Endothelial cell of umbilical vein (primary cell): ENCODE measurements at regions not wholly inside any gene's neighbourhood (a gene's known extent, or its start where the extent isn't known, plus 50 kb on each side); places are given as distances from the start of the nearest gene placed in this dataset.

Source experiments
- BruUV-seq: library from RNA; stranded (reverse); fragments of 400-500 nt; replicated peaks from 2 replicates; lab custom pipeline; 2021; lab: Mats Ljungman, UMichigan
- CTCF ChIA-PET: fragments of 300-600, 350-600 bp; sonication (Branson Sonifier 250); formaldehyde crosslinking; loops from one replicate; lab custom pipeline; 2021; ENCODE audit warnings: antibody characterized with exemption, inconsistent platforms; lab: Charles Lee
- POLR2A ChIA-PET: fragments of 300-600, 350-600 bp; sonication (Branson Sonifier 250); formaldehyde crosslinking; loops from one replicate; lab custom pipeline; 2021; ENCODE audit warnings: antibody characterized with exemption, inconsistent platforms; lab: Charles Lee
- DNase-seq: peaks from one replicate; pipeline ENCODE4 v3.0.0-alpha.2; 2011; ENCODE audit warnings: low read depth, low spot score
- FAIRE-seq: peaks from 2 replicates; lab custom pipeline; 2011; peaks lifted over from hg19 to GRCh38; lab: Jason Lieb, UNC
- H2AFZ ChIP-seq: 2 replicates; pipeline ENCODE4 v1.6.0; 2012; ENCODE audit warnings: low read depth, low read length, control low read depth, inconsistent platforms
- H3K27ac ChIP-seq: 2 replicates; pipeline ENCODE4 v1.5.1; 2011; ENCODE audit warnings: low read depth, mild to moderate bottlenecking, control low read depth, low read length, moderate library complexity; ENCODE audit not compliant: insufficient read depth
- H3K27me3 ChIP-seq, 2 experiments: 2 replicates each; pipeline versions ENCODE4 v1.6.0 to v1.6.1; 2011; ENCODE audit warnings: low read length in 2 of 2, mixed read lengths in 1 of 2; ENCODE audit not compliant: control insufficient read depth in 2 of 2, insufficient read depth in 2 of 2
- H3K36me3 ChIP-seq, 2 experiments: 2 replicates in 1 of 2; 3 replicates in 1 of 2; pipeline ENCODE4 v1.5.1; 2011; ENCODE audit warnings: low read length in 2 of 2, mild to moderate bottlenecking in 1 of 2, moderate library complexity in 1 of 2; ENCODE audit not compliant: control insufficient read depth in 2 of 2, insufficient read depth in 2 of 2; ENCODE audit errors: extremely low read depth in 1 of 2
- H3K4me1 ChIP-seq: 3 replicates; pipeline ENCODE4 v1.5.1; 2011; ENCODE audit warnings: mild to moderate bottlenecking, low read length; ENCODE audit not compliant: control insufficient read depth, insufficient read depth; ENCODE audit errors: extremely low read depth
- H3K4me2 ChIP-seq: 2 replicates; pipeline ENCODE4 v1.6.1; 2011; ENCODE audit warnings: low read length, control low read depth, mixed read lengths; ENCODE audit not compliant: insufficient read depth
- H3K4me3 ChIP-seq, 3 experiments: fragments of 200-600 bp in 1 of 3; sonication (generic), shearing (Covaris generic) in 1 of 3; replicated peaks in 1 of 3; 2 replicates each; pipeline ENCODE4 v1.5.1; 2011 to 2016; ENCODE audit warnings: control low read depth in 3 of 3, low read length in 3 of 3, mild to moderate bottlenecking in 2 of 3, inconsistent platforms in 1 of 3, low read depth in 1 of 3, moderate library complexity in 1 of 3; ENCODE audit not compliant: insufficient read depth in 1 of 3
- H3K79me2 ChIP-seq: 2 replicates; pipeline ENCODE4 v1.6.0; 2012; ENCODE audit warnings: low read length, inconsistent platforms; ENCODE audit not compliant: control insufficient read depth, insufficient read depth
- H3K9ac ChIP-seq: replicated peaks from 2 replicates; pipeline ENCODE3; 2011; ENCODE audit warnings: low read length, control low read depth; ENCODE audit not compliant: insufficient read depth; ENCODE audit errors: extremely low read depth
- H3K9me1 ChIP-seq: replicated peaks from 3 replicates; pipeline ENCODE4 v1.6.0; 2011; ENCODE audit warnings: mild to moderate bottlenecking, low read length; ENCODE audit not compliant: control insufficient read depth, insufficient read depth; ENCODE audit errors: extremely low read depth
- H3K9me3 ChIP-seq: replicated peaks from 2 replicates; pipeline ENCODE4 v1.5.1; 2012; ENCODE audit warnings: low read length, inconsistent platforms; ENCODE audit not compliant: control insufficient read depth, insufficient read depth
- H4K20me1 ChIP-seq: replicated peaks from 2 replicates; pipeline ENCODE3; 2011; ENCODE audit warnings: mild to moderate bottlenecking, low read length; ENCODE audit not compliant: control insufficient read depth, insufficient read depth; ENCODE audit errors: extremely low read depth
- EZH2 ChIP-seq: IDR thresholded peaks from 2 replicates; pipeline ENCODE4 v1.6.1; 2012; ENCODE audit warnings: borderline replicate concordance, low read depth, mild to moderate bottlenecking, moderate library complexity, low read length, inconsistent platforms; ENCODE audit not compliant: severe bottlenecking
- FOS ChIP-seq: IDR thresholded peaks from 2 replicates; pipeline ENCODE4 v1.6.1; 2011; ENCODE audit warnings: mild to moderate bottlenecking, low read length, moderate library complexity, borderline replicate concordance; ENCODE audit not compliant: insufficient read depth
- GATA2 ChIP-seq: IDR thresholded peaks from 2 replicates; pipeline ENCODE4 v1.7.0; 2011; ENCODE audit warnings: low read depth, mild to moderate bottlenecking, moderate library complexity, mixed read lengths, low read length; ENCODE audit not compliant: insufficient read length, insufficient read depth
- JUN ChIP-seq: IDR thresholded peaks from 2 replicates; pipeline ENCODE4 v1.6.1; 2011; ENCODE audit warnings: borderline replicate concordance, low read depth; ENCODE audit not compliant: insufficient read length, insufficient read depth
- MYC ChIP-seq: IDR thresholded peaks from one replicate; pipeline ENCODE4 v1.6.1; 2011; ENCODE audit warnings: mild to moderate bottlenecking, low read depth, low read length
- POLR2A ChIP-seq: IDR thresholded peaks from 2 replicates; pipeline ENCODE4 v1.6.1; 2012; ENCODE audit warnings: low read depth, mild to moderate bottlenecking, control low read depth, low read length
- POLR2AphosphoS5 ChIP-seq: IDR thresholded peaks from 2 replicates; pipeline ENCODE4 v1.6.1; 2012; ENCODE audit warnings: low read depth, mild to moderate bottlenecking, control low read depth, low read length, moderate library complexity; ENCODE audit not compliant: insufficient read depth
- dilution Hi-C: fragments of 300-500 bp; cut with MboI; formaldehyde crosslinking; loops from one replicate; pipeline ENCODE4 v1.15.0; 2019; ENCODE audit warnings: low sequenced_read_pairs; ENCODE audit not compliant: extremely low pct_ligation_motif_present
- intact Hi-C: fragments of 100-400 bp; cut with micrococcal nuclease; formaldehyde crosslinking; loops from one replicate; pipeline ENCODE4 v1.10.0; 2022
- TF ChIP-seq, protein P1 (sequence below), 2 donors: IDR thresholded peaks; 1 replicate in 1 of 2; 2 replicates in 1 of 2; pipeline ENCODE4 v1.5.1; 2011; ENCODE audit warnings: low read length in 2 of 2, mild to moderate bottlenecking in 2 of 2, moderate library complexity in 2 of 2, control low read depth in 1 of 2, inconsistent platforms in 1 of 2, low read depth in 1 of 2; ENCODE audit not compliant: insufficient read depth in 1 of 2; ENCODE audit errors: extremely low read depth in 1 of 2
- TF ChIP-seq, protein P2 (sequence below): IDR thresholded peaks from 2 replicates; pipeline ENCODE4 v1.6.1; 2011; ENCODE audit not compliant: insufficient read depth, insufficient read length

GRCh38 chr12:124711344-124711743 lies 143.9 kb upstream of the NCOR2 start:
- Histone ChIP-seq H3K36me3 (no peaks in the 10 kb centered on the region), H3K27me3 (no peaks in the 10 kb centered on the region), H3K9me1 (no peaks in the 10 kb centered on the region), H3K79me2 (no peaks in the 10 kb centered on the region), H4K20me1 (no peaks in the 10 kb centered on the region), H3K4me2 (no peak overlapping the region), H3K9me3 (no peaks in the 10 kb centered on the region), H3K9ac (no peak overlapping the region), H3K4me3 (no peak overlapping the region), H2AFZ (no peak overlapping the region), H3K27ac (no peak overlapping the region), H3K4me1 (peaks cover 18% of the 10 kb centered on the region)
- dilution Hi-C loops (no loop called here), intact Hi-C loops (no loop called here)
- BruUV-seq, result no TSS peak
- FAIRE-seq (no peak), DNase-seq (no peak)
- ChIA-PET POLR2A (no interaction called here), CTCF (interaction anchor here (1.0 to 2.1 kb wide), 5 partner anchors 10 to 67 kb away, joined by 3 to 7 read pairs (median 3); no protein-coding TSS in a partner anchor)
- no peak for TF ChIP-seq POLR2AphosphoS5
- TF ChIP-seq, protein P1, sequence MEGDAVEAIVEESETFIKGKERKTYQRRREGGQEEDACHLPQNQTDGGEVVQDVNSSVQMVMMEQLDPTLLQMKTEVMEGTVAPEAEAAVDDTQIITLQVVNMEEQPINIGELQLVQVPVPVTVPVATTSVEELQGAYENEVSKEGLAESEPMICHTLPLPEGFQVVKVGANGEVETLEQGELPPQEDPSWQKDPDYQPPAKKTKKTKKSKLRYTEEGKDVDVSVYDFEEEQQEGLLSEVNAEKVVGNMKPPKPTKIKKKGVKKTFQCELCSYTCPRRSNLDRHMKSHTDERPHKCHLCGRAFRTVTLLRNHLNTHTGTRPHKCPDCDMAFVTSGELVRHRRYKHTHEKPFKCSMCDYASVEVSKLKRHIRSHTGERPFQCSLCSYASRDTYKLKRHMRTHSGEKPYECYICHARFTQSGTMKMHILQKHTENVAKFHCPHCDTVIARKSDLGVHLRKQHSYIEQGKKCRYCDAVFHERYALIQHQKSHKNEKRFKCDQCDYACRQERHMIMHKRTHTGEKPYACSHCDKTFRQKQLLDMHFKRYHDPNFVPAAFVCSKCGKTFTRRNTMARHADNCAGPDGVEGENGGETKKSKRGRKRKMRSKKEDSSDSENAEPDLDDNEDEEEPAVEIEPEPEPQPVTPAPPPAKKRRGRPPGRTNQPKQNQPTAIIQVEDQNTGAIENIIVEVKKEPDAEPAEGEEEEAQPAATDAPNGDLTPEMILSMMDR (IDR thresholded peaks at IDR 0.05; ENCODE audit: extremely low read depth in 1 of 2, insufficient read depth in 1 of 2, low read depth in 1 of 2, low read length in 2 of 2), result no peak
- TF ChIP-seq MYC, result no peak
- no peak for TF ChIP-seq GATA2
- TF ChIP-seq POLR2A, result no peak
- TF ChIP-seq FOS, result no peak
- TF ChIP-seq, protein P2, sequence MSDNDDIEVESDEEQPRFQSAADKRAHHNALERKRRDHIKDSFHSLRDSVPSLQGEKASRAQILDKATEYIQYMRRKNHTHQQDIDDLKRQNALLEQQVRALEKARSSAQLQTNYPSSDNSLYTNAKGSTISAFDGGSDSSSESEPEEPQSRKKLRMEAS, result no peak
- TF ChIP-seq EZH2, result no peak
- no peak for TF ChIP-seq JUN
